ENCODE measurements at regions not wholly inside any gene's neighbourhood (a gene's known extent, or its start where the extent isn't known, plus 50 kb on each side); places are given as distances from the start of the nearest gene placed in this dataset.

- no peak overlapping the region for H3K4me3 ChIP-seq (ENCODE audit: low read length)
- DNase-seq (ENCODE audit: low read depth) = no peak
- TF ChIP-seq CTCF (IDR thresholded peaks at IDR 0.05; ENCODE audit: insufficient read depth, low read depth, low read length, missing control alignments) = no peak
Observed at GRCh38 chr6:159390381-159390780, 221.2 kb downstream of the FNDC1 start.

DNA sequence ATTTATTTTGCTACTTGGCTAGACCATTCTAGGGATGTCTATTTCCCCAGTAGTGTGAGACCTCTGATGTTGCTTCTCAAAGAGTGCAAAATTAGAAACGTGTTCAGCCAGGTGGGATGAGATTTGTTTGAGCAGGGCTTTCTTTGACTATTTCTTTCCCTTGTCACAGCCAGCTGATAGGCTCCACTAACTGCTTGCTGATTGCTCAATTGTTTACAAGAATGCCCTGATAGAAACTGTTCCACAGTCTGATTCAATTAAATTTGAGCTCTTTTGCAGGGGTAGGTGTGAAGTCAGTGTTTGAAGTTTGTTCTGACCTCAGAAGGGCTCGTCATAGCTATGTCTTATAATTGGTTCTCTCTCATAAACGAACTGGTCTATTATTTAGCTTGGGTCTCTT lies 220.5 kb downstream of the FNDC1 start:
- no peak for DNase-seq (ENCODE audit: low read depth)
- H3K4me3 ChIP-seq (ENCODE audit: low read length) = no peak overlapping the region
- no peak for TF ChIP-seq CTCF (IDR thresholded peaks at IDR 0.05; ENCODE audit: insufficient read depth, low read depth, low read length, missing control alignments)

DNA sequence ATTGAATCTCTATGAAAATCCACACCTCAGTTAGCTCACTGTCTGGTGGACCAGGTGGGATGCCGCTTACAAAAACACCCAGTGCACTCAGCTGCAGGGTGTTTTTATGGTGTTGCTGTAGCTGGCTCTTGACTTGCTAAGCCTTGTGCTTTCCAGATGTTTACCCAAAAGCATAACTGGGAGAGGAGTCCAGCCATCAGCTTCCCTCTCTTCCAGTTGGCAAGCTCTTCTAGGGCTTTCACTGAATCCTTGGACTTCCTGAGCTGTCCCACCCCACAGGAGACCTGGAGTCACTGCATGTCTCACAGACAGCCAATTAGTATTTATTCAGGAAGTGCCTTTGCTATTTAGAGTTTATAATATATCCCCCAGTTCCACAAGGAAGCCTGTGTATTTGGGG lies 210.9 kb downstream of the FNDC1 start:
- H3K4me3 ChIP-seq (ENCODE audit: low read length) = no peak overlapping the region
- no peak for DNase-seq (ENCODE audit: low read depth)
- TF ChIP-seq CTCF (IDR thresholded peaks at IDR 0.05; ENCODE audit: insufficient read depth, low read depth, low read length, missing control alignments) = no peak

DNA sequence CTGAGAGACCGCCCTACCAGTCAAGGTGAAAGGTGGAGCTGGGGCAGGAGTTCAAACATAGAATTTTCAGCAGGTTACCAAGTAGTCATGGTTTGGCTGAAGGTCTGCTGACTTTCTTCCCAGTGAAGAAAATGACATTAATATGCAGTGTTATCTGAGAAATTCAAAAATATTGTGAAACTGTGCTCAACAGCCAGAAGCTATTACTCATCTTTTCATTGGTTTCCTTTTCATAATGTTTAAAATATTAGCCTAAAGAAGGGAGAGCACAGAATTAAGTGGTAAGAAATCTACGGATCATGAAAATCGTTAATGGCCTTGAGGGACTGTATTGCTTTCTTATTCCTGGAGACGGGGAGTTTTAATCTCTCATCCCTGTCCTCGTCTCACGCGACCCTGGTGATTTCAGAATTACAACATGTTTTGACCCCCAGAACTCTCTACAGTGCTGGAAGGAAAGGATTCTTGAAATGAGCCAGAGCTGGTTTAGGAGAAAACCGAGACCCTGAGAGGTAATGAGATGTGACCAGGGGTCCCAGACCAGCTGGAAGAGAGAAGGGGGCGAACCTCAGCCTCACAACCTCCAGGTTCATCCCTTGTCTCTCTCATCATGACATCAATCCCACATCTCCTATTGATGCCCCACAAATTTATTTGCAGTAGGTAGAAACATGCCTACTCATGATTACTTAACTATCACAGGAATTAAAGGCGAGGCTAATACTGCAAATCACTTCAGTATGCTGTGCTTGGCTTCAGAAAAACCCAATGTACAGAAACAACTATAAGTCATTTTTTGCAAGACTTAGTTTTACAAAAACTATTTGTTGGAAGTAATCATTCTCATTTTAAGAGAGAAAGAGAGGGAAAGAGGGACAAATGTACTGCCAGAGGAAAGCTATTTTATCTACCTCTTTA lies 209.5 kb downstream of the FNDC1 start:
- TF ChIP-seq CTCF (IDR thresholded peaks at IDR 0.05; ENCODE audit: insufficient read depth, low read depth, low read length, missing control alignments) = no peak
- no peak for DNase-seq (ENCODE audit: low read depth)
- no peak overlapping the region for H3K4me3 ChIP-seq (ENCODE audit: low read length)

DNA sequence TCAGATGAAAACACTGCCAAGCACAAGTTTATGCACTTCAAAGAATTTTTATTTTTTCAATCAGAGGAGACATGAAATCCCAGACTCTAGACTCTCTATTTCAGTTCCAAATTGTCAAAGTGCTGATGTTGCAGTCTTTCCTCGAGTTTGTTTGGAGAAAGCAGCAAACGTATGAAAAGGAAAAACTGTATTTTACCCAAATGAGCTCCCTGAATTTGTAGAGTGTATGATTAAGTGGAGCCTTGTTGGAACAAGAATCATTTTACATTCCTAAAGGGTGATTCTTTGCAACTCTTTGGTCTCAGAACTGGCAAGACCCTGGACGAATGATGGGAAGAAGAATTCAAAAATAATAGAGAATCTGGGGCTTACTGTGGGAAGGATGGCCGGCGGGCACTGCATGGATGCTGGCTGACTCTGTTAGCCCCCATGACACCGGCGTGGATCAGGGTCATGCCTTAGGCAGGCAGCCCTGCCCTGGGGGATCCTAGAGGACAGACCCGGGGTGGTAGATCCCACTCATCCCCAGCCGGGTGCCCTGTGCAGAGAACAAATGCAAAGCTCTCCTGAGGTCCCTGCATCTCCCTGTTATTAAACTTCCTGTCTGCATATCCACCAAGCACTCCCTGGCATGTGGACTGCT lies 207.4 kb downstream of the FNDC1 start:
- no peak overlapping the region for H3K4me3 ChIP-seq (ENCODE audit: low read length)
- no peak for DNase-seq (ENCODE audit: low read depth)
- TF ChIP-seq CTCF (IDR thresholded peaks at IDR 0.05; ENCODE audit: insufficient read depth, low read depth, low read length, missing control alignments) = no peak

DNA sequence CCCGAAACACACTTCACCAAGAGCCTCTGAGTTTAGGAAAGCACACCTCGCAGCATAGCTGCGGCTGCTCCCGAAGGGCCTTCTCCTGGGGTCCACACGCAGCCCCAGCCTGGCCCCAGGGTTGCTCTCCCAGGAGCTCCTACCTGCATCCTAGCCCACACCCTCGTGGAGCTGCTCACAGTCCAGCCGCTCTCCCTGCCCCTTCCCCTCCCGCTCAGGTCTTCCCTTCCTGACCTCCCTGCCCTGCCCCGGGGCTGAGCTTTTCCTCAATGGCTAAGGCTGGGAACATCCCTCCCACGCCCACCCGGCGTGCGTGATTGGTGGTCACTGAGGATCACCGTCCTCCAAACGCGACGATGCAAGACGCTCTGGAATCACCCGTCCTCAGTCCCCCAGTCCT lies 205.8 kb downstream of the FNDC1 start:
- no peak for DNase-seq (ENCODE audit: low read depth)
- no peak for TF ChIP-seq CTCF (IDR thresholded peaks at IDR 0.05; ENCODE audit: insufficient read depth, low read depth, low read length, missing control alignments)

More for the DNA sequence above, 205.8 kb downstream of the FNDC1 start:
- no peak overlapping the region for H3K4me3 ChIP-seq (ENCODE audit: low read length)

All from epithelial cell of esophagus (primary cell).